Upper lobe of left lung (tissue), 4 donors: ENCODE measurements at regions not wholly inside any gene's neighbourhood (a gene's known extent, or its start where the extent isn't known, plus 50 kb on each side); places are given as distances from the start of the nearest gene placed in this dataset.

Experiments used
- CTCF ChIP-seq, 6 experiments: fragments of 450-650 bp in 4 of 6; fragments of 200-600 bp in 2 of 6; sonication (generic) in 2 of 6; IDR thresholded peaks; one replicate each; pipeline ENCODE4 v1.5.1; 2016 to 2019; ENCODE audit warnings: antibody characterized with exemption in 6 of 6
- POLR2A ChIP-seq, 4 donors: fragments of 450-650 bp; IDR thresholded peaks; one replicate each; pipeline ENCODE4 v1.5.1; 2016 to 2017; ENCODE audit warnings: antibody characterized with exemption in 4 of 4, mild to moderate bottlenecking in 2 of 4

DNA sequence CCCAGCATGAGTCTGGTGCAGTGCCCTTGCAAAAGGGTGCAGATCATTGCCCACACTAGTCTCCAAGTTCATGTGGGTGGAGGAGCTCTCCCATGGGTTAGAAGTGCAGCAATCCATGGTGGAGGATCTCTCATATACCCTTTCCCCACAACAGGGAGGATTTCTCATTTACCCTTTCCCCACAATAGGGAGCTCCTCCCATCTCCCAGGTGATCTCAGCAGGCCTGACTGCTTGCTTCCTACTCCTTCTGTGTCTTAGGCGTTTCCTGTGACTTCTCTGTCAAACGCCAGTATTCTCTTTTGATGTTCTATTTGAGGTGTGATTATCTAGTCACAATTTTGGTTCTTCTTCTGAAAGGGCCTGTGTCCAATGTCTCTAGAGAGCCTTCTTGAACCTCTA, 133.8 kb upstream of the RFX3 start:
- TF ChIP-seq CTCF (IDR thresholded peaks at IDR 0.05) = no peak
- TF ChIP-seq POLR2A (IDR thresholded peaks at IDR 0.05) = no peak
